ENCODE measurements at regions not wholly inside any gene's neighbourhood (a gene's known extent, or its start where the extent isn't known, plus 50 kb on each side); places are given as distances from the start of the nearest gene placed in this dataset.
A peak's percentile ranks its signal among the peaks of the same experiment; 100 is the strongest.

DNA sequence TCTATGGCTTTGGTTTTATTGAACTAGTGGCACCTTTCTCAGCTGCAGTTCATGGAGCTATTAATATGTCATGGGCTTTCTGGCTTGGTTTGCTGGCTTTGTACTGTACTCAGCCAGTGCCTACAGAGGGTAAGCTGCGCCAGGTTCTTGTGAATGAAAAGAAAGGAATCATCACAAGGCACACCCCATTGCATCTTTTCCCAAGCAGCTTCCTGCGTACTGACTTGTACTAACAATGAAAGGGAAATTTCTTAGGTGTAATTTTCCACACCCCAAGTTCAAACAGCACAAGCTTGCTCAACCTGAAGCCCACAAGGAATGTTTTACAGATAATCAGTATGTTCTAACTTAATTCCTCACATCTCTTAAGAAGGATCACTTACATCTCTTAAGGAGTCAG, 78.0 kb upstream of the TNFSF18 start:
- DNase-seq: no peak

DNA sequence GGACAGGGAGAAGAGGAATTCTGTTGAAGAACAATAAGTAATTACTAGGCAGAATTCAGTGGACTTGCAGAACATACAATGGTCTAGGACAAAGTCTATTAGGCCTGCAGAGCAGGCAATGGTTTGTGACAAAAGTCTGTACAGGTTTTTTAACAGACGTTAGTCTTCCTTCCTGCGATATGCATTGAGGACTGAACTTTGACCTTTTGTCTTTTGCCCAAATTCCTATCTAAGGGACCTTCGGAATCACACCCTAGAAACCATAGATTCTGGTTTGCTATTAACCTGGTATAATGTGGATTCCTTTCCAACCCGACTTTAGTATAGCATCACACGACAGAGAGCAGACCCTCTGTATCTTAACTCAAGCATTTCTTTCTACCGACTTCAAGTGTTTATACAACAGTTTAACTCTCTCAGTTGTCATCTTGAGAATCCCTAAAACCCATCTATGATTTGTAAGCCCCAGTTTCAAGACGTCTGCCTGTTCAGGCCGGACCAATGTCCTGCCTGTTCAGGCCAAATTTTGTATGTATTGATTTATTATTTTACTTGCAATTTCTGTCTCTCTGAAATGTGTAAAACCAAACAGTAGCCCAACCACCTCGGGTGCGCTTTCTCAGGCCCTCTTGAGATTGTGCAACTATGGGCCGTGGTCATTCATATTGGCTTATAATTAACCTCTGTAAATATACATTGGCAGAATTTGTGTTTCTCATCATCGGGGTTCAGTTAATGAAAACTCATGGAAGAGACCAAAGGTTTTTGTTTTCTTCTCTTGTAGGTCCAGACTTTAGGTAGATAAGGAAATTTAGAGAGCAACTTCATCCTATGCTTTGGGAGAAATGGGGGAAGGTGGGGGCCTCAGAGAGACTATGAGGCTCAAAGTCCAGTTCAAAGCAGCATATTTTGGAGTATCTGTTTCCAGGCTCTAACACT, 76.9 kb upstream of the TNFSF18 start:
- no peak for DNase-seq

- DNase-seq: no peak
These were observed 75.7 kb upstream of the TNFSF18 start for GRCh38 chr1:173126421-173126820.

DNA sequence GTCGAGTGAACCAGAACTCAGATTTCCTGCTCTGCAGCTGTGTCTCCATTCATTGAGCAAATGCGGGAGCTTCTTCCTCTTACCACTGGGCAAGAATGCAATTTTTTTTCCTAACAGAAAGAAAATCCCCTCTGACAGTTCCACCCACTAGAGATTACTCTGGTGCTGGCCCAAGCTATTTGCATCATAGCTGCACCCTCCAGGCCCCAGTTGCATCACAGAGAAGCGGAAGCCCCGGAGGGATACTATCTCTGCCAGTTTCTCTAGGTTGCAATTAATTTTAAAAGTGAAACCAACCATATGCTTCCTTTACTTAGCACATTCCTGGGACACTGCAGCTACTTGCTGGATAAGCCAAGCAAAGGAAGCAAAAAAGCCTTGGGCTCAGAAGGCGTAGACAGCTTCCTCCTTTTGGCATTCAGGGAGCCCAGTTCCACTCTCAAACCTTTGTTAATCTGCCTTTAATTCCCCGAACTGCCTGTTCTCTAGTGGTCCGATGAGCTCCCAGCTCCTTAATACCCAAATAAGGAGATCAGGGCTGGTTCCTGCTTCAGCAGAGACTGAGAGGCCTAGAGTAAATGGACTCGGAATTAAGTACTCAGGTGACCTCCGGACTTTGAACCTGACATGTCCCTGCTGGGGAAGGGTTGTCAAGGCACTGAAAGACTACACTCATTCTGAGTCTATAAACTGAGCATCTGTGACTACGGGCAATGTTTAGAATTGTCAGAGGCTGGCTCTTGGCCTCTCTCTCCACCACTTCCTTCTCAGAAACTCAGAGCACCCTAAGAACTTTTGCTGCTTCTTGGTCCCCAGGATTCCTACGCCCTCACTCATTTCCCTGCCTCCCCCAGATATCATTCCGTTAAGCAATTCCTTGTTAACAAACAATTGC, 72.5 kb upstream of the TNFSF18 start:
- peak; percentile 84 for DNase-seq

DNA sequence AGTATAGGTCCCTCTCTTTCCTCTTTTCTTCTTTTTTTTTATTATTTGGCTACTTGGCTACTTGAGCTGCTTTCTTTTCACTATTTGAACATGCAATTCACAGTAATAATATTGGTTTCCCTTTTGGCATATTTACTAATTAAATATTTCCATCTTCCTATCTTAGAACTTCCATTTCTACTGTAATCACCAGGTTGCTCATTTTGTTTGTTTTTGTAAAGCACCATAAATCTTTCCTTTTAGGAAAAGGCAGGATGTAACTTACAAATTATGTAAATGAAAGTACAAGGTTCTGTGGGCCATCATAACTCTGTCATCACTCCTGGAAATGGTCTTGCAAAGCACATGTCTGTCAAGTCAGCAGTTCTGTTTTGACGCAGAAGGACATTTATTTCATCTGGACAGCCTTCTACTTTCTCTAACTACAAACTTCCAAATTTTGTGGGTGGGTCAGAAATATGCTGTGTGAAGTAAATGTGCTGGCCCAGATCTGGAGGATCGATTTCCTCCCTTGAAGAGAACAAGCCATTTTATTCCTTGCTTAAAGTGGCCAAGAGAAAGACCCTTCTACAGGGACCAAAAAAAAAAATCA, 71.7 kb upstream of the TNFSF18 start:
- DNase-seq: no peak

DNA sequence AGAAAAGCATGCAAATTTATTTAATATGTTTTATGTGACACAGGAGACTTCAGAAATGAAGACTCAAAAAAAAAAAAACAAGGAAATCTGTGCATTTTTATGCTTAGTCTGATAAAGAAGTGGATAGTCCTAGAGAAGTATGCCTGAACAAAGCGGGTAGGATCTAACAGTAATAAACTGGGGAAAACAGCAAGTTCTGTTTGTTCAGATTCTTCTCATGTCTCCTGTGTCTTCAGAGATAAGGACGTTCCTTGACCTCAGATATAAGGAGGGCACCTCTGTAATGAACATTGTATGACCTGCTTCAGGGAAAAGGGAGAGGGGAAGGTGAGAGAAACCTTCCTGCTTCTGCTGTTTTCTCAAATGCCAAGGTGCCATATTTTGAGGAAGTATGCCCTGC, 67.7 kb upstream of the TNFSF18 start:
- DNase-seq: no peak

GRCh38 chr1:173117761-173118160, 67.0 kb upstream of the TNFSF18 start:
- no peak for DNase-seq

DNA sequence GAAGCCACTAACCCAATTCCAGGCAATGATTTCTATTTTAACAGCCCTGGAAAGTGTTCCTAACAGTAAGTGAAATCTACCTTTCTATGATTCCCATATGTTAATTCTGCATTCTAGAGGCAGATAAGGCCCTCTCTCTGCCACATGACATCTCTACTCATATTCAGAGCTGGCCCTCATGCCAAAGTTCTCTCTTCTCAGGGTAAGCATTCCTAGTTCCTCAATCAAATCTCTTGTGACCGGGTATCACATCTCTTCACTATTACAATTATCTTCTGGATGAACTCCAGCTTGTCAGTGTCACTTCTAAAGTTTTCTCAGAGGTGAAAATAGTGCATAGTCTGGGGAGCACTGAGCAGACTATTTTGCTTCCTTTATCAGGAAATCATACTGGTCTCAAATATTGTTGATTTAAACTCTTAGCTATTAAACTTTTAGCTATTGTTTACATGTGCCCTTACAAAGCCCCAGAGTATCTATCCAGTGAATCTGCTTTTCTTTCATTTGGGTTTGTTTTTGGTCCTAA, 66.4 kb upstream of the TNFSF18 start:
- no peak for DNase-seq

DNA sequence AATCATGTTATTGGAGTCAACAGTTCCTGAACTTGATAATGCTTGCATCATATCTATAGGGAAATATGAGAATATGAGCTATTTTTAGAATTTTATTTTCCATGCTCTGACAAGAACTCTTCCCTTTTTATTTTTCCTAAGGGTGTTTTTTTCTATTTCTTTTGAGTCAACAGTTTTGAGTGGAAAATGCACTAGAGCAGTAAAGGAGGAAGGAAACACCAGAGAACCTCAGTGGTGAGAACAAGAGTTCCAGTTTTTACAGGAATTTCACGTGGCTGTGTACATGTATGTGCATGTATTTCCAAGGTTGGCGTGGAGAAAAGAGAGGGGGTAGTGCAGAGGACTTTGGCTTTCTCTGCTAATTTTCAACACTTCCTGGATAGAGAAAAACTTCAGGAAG, 63.6 kb upstream of the TNFSF18 start:
- no peak for DNase-seq

DNA sequence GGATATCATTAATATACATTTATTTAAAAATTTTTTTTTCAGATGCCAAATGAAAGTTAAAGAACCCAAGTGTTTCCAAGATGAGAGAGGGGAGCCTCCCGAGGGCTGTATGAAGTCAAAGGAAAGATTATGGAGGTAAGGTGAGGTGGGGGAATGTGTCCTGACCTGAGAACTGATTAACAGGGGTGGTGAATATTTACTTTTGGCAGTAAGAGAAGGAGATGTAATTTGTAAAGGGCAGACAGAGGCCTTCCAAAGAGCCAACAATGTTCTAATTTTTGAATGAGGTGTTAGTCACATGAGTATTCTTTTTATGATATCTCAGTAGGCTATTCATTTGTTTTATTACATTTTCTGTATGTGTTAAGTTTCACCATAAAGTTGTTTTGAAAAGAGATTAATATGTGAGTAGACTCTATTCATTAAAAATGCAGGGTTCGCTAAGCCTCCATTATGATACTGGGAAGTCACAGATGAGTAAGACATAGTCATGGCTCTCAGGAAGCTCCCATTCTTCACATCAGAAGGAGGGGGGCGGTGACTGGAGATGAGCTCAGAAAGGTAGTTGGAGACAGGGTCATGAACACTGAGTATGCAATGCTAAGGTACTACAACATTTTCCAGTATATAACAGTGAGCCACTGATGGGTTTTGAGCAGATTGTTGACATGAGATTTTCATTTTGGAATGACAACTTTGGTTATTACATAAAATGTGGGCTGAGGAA, 62.4 kb upstream of the TNFSF18 start:
- no peak for DNase-seq

GRCh38 chr1:173112129-173112528, 61.4 kb upstream of the TNFSF18 start:
- DNase-seq: no peak

DNA sequence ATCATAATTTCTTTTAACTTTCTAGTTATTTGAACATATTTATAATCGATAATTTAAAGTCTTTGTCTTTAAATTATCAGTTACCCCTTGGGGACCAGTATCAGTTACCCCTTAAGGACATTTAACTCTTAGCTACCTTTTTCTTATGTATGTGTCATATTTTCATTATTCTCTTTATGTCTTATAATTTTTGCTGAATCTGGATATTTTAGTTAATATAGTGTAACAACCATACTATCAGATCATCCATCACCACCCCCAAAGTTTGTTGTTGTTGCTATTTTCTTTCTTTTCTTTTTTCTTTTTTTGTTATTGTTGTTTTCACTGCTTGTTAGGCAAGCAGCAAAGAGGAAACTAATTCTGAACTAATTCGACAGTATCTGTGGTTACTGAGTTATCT, 57.0 kb upstream of the TNFSF18 start:
- DNase-seq: no peak

GRCh38 chr1:173103006-173103405, 52.3 kb upstream of the TNFSF18 start:
- no peak for DNase-seq

DNA sequence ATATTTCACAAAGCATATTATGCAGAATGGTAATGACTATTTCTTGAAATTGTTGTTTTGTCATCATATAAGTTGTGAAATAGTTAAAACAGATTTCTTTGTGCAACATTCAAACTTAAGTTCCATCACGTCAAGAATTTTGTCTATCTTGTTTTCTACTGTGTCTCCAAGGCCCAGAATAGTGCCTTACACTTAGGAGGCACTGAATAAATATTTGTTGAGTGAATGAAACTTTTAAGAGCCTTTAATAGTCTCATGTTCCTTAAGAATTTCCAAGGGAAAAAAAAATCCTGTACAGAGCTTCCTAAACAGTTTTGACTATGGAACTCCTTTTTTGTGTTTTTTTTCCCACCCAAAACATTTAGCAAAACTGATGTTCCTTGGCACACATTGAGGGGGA, 50.8 kb upstream of the TNFSF18 start:
- no peak for DNase-seq

- no peak for DNase-seq
These were observed 49.9 kb upstream of the TNFSF18 start for GRCh38 chr1:173100476-173101107.
